ENCODE measurements at regions not wholly inside any gene's neighbourhood (a gene's known extent, or its start where the extent isn't known, plus 50 kb on each side); places are given as distances from the start of the nearest gene placed in this dataset.

- TF ChIP-seq CTCF (IDR thresholded peaks at IDR 0.05; ENCODE audit: control extremely low read depth in 1 of 3, insufficient read depth in 1 of 3, low read depth in 1 of 3, low read length in 3 of 3): no peak
- no peak for TF ChIP-seq SUZ12 (IDR thresholded peaks at IDR 0.05; ENCODE audit: low read length)
- TF ChIP-seq NANOG (IDR thresholded peaks at IDR 0.05; ENCODE audit: insufficient read depth, low read depth, low read length, poor library complexity, severe bottlenecking): no peak
These were observed 628.9 kb downstream of the TNS3 start (continued) for GRCh38 chr7:46953008-46953407.

Measured in H1 (cell line).